ENCODE measurements at regions not wholly inside any gene's neighbourhood (a gene's known extent, or its start where the extent isn't known, plus 50 kb on each side); places are given as distances from the start of the nearest gene placed in this dataset.

- DNase-seq: no peak
- WGBS, 5 donors: 87 to 94% (median 94%) methylated on average over 5 of the region's 5 CpGs
- H3K27me3 ChIP-seq (replicated peaks in 1 of 7): no peaks in the 10 kb centered on the region
- H3K4me3 ChIP-seq: no peak overlapping the region
- no peak for TF ChIP-seq POLR2A (IDR thresholded peaks at IDR 0.05)
- TF ChIP-seq CTCF (IDR thresholded peaks at IDR 0.05 in 8 of 11, conservative IDR thresholded peaks at IDR 0.05 in 3 of 11): no peak
- TF ChIP-seq POLR2AphosphoS5 (IDR thresholded peaks at IDR 0.05): no peak
- no peaks in the 10 kb centered on the region for H3K9me3 ChIP-seq
- no peaks in the 10 kb centered on the region for H3K36me3 ChIP-seq
- H3K27ac ChIP-seq: no peak overlapping the region
- peaks cover 0 to 20% (median 4%) of the 10 kb centered on the region in 6 donors for H3K4me1 ChIP-seq
- intact Hi-C loops (cut with DNase I; ENCODE audit: low total_unique reads): no loop called here
Measured at GRCh38 chr13:40394304-40394985, 272.0 kb downstream of the FOXO1 start.

- intact Hi-C loops (cut with DNase I; ENCODE audit: low total_unique reads): no loop called here
- no peak overlapping the region for H3K27ac ChIP-seq
- no peaks in the 10 kb centered on the region for H3K27me3 ChIP-seq (replicated peaks in 1 of 7)
- H3K4me1 ChIP-seq: peaks cover 14 to 39% (median 21%) of the 10 kb centered on the region in 6 donors
- DNase-seq: no peak
- TF ChIP-seq POLR2AphosphoS5 (IDR thresholded peaks at IDR 0.05) (no peak), POLR2A (IDR thresholded peaks at IDR 0.05) (no peak), CTCF (IDR thresholded peaks at IDR 0.05 in 8 of 11, conservative IDR thresholded peaks at IDR 0.05 in 3 of 11) (no peak)
- no peaks in the 10 kb centered on the region for H3K36me3 ChIP-seq
- no peaks in the 10 kb centered on the region for H3K9me3 ChIP-seq
- H3K4me3 ChIP-seq: no peak overlapping the region
- 56 to 83% (median 71%) methylated on average over 2 of the region's 2 CpGs for WGBS, 5 donors
Measured at GRCh38 chr13:40398065-40398464, 268.4 kb downstream of the FOXO1 start.

GRCh38 chr13:40399756-40400155 is 266.7 kb downstream of the FOXO1 start:
- H3K27me3 ChIP-seq (replicated peaks in 1 of 7): no peaks in the 10 kb centered on the region
- intact Hi-C loops (cut with DNase I; ENCODE audit: low total_unique reads): no loop called here
- peak overlapping the region in 4 of 8 donors; percentile 28 to 88 (median 50) for H3K27ac ChIP-seq
- TF ChIP-seq CTCF (IDR thresholded peaks at IDR 0.05 in 8 of 11, conservative IDR thresholded peaks at IDR 0.05 in 3 of 11) (no peak), POLR2A (IDR thresholded peaks at IDR 0.05) (no peak), POLR2AphosphoS5 (IDR thresholded peaks at IDR 0.05) (peak in 1 of 3 donors; percentile 54)
- 50 to 80% (median 58%) methylated on average over 3 of the region's 3 CpGs for WGBS, 5 donors
- H3K4me3 ChIP-seq: no peak overlapping the region
- H3K9me3 ChIP-seq: no peaks in the 10 kb centered on the region
- no peaks in the 10 kb centered on the region for H3K36me3 ChIP-seq
- peaks cover 21 to 53% (median 33%) of the 10 kb centered on the region in 6 donors for H3K4me1 ChIP-seq
- no peak for DNase-seq

- intact Hi-C loops (cut with DNase I; ENCODE audit: low total_unique reads): no loop called here
- Histone ChIP-seq H3K4me1 (peaks cover 21 to 58% (median 33%) of the 10 kb centered on the region in 6 donors), H3K27ac (peak overlapping the region; percentile 68 to 88 (median 79)), H3K36me3 (no peaks in the 10 kb centered on the region), H3K9me3 (no peaks in the 10 kb centered on the region), H3K27me3 (replicated peaks in 1 of 7) (no peaks in the 10 kb centered on the region), H3K4me3 (peak overlapping the region in 1 of 8 donors; percentile 37)
- DNase-seq: peak; percentile 94
- TF ChIP-seq POLR2AphosphoS5 (IDR thresholded peaks at IDR 0.05): peak; percentile 69 to 94 (median 84)
- no peak for TF ChIP-seq CTCF (IDR thresholded peaks at IDR 0.05 in 8 of 11, conservative IDR thresholded peaks at IDR 0.05 in 3 of 11)
- TF ChIP-seq POLR2A (IDR thresholded peaks at IDR 0.05): peak in 1 of 3 donors; percentile 21
- WGBS, 5 donors: 8 to 16% (median 12%) methylated on average over 13 of the region's 13 CpGs
Measured at GRCh38 chr13:40401911-40402776, 264.3 kb downstream of the FOXO1 start.
